ENCODE measurements at regions not wholly inside any gene's neighbourhood (a gene's known extent, or its start where the extent isn't known, plus 50 kb on each side); places are given as distances from the start of the nearest gene placed in this dataset.
"Not testable (repeated sequence)": the region's sequence is repeated elsewhere in the genome, so short reads cannot be mapped to it uniquely, and the experiment has no call there.

GRCh38 chr3:193805448-193805847 lies 212.4 kb downstream of the OPA1 start:
- DNase-seq = no peak

DNA sequence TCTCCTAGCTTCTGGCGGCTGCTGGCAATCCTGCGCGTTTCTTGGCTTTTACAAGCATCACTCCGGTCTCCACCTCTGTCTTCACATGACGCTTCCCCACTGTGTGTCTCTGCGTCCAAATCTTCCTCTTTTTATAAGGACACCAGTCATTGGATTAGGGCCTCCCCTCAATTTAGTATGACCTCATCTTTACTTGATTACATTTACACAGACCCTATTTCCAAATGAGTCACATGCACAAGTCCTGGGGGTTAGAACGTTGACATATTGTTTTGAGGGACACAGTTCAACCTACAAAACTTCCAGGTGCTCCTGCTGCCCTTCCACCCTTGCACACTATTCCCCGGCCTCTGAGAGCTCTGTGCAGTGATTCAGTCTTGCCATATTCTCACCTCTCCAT lies 215.3 kb downstream of the OPA1 start:
- DNase-seq = no peak

- no peak for DNase-seq
Measured at GRCh38 chr3:193809106-193809505, 216.1 kb downstream of the OPA1 start.

DNA sequence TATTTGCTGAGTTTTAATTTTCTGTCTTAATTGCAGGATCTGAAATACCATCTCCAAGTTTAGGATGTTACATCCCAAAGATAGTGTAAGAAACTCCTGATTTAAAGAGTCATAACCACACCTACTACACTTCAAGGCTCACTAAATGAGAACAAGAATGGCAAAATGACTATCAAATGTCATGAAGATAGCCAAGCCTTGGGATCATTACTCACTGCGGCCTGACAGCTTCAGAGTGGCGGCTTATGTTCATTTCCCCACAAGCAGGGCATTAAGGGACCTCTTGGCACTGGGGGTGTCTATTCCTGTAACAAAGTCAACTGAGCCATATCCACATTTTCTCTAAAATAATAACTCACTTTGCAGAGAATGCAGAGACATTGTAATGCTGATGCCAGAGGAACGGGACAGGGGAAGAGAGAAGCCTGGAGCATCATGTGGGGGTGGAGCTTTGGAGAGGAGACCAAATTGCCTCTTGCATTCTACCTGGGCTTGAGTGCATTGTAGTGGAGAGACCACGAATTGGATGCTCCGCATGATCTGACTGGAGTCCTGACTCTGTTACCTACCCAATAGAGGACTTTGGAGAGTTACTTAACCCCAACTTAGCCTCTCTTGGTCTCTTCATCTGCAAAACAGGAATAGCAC lies 219.2 kb downstream of the OPA1 start:
- no peak for DNase-seq

GRCh38 chr3:193812791-193813500 lies 219.9 kb downstream of the OPA1 start:
- no peak for DNase-seq

DNA sequence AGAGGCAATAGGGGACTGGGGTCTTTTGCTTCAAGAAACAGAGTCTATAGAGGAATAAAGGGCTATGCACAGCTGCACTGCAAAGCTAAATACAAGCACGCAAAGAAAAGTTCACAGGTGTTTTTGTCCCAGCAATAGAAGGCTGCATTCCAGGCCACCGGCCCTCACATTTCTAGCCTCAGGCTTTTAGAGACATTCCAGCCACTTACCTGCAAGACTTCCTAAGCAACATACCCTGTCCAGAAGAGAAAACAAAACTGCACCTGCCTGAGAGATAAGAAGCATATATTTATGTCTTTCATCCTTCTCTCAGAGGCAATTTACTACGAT lies 220.5 kb downstream of the OPA1 start:
- DNase-seq = no peak

DNA sequence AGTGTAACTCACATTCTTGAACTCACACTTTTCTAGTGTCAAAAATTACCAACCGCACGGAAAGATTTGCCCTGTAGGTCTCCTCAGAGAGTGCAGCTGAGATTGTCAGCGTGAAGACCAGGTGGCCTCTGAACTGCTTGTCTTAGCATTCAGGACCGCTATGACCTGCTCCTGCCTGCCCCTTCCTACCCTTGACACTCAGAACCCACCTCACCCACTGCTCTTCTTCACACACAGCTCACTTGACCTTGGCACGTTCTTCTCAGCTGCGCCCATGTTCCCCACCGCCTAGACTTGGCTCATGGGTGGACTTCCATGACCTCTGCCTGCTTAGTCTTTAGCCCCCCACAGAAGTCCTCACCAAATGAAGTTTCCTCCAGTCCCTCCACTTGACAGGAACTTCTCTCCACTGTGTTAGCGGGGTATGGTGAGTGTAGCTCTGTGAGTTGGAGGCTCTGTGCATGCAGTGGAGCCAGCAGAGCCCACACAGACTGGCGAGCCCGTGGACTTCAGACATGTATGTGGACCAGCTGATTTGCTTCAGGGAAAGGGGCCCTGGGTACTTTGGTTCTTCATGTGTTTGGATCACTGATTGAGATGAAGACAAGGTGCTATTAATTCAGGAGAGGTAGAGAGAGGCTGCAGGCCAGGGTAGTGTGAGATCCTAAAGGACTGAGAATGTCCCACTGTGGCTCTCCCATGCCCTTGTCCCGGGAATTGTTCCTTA lies 221.3 kb downstream of the OPA1 start:
- no peak for DNase-seq

GRCh38 chr3:193815246-193816027 lies 222.4 kb downstream of the OPA1 start:
- DNase-seq = no peak

DNA sequence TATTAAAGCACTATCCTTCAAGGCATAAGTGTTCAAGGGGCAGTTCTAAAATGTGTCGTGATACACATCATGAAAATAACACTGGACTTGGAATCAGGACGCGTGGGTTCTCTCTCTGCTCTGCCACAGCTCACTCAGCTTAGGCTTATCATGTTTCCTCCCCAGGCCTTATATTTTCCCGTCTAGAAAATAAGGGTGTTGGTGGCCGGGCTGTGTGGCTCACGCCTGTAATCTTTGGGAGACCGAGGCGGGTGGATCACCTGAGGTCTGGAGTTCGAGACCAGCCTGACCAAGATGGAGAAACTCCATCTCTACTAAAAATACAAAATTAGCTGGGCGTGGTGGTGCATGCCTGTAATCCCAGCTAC lies 223.0 kb downstream of the OPA1 start:
- DNase-seq = no peak

GRCh38 chr3:193816656-193817311 lies 223.8 kb downstream of the OPA1 start:
- DNase-seq = no peak

DNA sequence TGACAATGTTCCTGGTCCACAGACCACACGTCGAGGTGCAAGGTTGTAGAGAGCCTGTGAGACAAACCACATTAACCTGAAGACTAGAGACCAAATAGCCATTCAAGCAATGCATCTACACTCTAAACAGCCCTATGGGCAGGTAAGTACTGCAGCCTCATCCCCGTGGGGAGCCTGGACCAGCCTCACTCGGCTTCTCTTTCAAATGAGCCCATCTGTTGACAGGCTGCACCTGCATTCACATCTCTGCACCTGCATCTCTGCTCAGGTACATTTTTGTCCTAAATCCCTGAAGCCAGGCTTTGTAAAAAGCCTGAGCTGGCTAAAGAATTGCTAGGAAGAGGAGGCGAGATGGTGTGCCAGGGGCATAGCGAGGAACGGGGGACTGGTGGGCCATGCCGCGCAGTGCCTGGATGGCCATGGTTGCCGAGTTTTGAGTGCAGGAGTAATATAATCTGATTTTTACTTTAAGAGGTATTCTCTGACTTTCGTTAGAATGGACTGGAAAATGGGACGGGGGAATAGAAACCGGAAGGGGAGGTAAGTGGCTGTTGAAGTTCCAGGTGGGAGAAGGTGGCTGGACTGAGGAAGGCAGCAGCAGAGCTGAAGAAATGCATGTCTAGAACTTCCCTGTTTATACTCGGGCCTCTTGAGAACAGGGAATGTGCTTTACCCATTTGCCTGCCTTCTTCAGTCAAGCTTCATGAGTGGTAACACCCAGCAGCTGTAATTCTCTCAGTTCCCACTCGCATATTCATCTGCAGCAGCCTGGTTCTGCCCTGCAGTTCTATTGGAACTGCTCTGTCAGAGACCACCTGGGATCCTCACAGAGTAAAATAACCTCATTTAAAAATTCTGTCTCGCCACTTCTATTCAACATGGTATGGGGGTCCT lies 226.4 kb downstream of the OPA1 start:
- DNase-seq = no peak

- DNase-seq = no peak
Measured at GRCh38 chr3:193821151-193821668, 228.2 kb downstream of the OPA1 start.

DNA sequence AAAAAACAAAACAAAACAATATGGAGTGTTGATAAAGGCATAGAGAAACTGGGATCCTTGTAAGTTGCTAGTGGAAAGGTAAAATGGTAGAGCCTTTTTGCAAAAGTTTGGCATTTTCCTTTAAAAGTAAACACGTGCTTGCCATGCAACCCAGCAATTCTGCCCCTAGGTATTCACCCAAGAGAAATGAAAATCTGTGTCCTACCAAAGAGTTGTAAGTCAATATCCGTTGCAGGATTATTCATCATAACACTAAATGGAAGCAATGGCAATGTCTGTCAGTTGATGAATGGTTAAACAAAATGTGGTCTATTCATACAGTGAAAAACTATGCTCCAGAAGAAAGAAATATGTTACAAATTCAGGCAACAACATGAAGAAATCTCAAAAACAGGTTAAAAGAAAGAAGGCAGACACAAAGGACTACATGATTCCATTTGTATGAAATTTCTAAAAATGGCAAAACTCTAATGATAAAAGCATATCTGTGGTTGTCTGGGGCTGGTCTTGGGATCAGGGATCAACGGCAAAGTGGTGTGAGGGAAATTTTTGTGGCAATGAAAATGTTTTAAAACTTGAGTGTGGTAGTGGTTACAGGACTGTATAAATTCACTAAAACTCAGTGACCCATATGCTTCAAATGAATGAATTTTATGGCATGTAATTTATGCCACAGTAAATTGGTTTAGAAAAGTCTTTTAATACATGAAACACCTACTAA lies 229.6 kb downstream of the OPA1 start:
- no peak for DNase-seq

- DNase-seq = not testable (repeated sequence)
Measured at GRCh38 chr3:193823213-193823605, 230.2 kb downstream of the OPA1 start.

DNA sequence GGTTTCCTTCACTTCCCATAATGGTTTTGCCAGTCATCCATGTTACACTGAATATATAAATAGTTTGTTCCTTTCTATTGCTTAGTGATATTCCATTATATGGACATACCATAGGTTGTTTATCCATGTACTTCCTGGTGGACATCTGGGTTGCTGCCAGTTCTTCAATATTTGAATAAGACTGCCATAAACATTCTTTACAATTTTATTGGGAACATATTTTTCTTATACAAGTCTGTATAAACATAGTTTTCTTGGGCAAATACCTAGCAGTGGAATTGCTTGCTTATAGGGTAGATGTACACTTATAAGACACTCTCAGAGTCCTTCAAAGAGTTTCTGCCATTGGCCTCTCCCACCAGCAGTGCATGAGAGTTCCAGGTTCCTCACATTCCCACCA lies 231.4 kb downstream of the OPA1 start:
- DNase-seq = no peak

- DNase-seq = no peak
Measured at GRCh38 chr3:193825617-193826016, 232.6 kb downstream of the OPA1 start.

- no peak for DNase-seq
Measured at GRCh38 chr3:193826159-193826795, 233.3 kb downstream of the OPA1 start.

DNA sequence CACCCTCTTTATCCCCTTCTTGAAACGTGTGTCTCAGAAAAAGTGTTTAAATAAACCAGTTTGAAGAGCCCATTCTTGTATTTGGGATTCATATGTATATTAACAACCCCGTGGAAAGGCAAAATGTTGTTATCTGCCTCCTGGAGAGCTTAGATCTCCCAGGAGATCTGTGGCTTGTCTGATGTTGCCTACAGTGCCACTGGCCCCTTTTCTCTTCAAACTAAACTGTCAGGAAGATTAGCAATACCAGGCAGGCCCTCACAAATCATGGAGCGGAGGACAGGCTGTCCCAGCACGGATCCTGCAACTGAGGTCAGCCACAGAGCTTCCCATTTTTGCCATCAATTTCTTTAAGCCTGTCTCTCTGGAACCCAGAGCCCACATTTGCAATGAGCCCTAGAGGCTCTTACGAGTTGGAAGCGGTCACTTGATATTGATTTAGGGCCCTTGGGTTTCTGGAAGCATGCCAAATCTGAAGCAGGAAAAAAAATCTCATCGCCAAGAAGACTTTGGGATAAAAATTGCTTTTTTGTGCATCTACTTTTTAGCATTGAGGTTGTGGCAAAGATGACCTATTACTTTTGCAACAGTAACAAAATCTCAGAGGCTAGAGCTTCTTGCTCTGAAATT lies 234.1 kb downstream of the OPA1 start:
- no peak for DNase-seq

GRCh38 chr3:193827871-193828270 lies 234.9 kb downstream of the OPA1 start:
- DNase-seq = no peak

GRCh38 chr3:193828477-193828876 lies 235.5 kb downstream of the OPA1 start:
- no peak for DNase-seq

All from stimulated activated CD4-positive, alpha-beta T cell treated with anti-CD3 and anti-CD28 coated beads, Interleukin-12 subunit alpha, Interleukin-12 subunit beta, amount 100 ng/mL, for 4 hours (primary cell).